ENCODE measurements at regions not wholly inside any gene's neighbourhood (a gene's known extent, or its start where the extent isn't known, plus 50 kb on each side); places are given as distances from the start of the nearest gene placed in this dataset.

- DNase-seq (ENCODE audit: low read depth) = no peak
- TF ChIP-seq MYC (IDR thresholded peaks at IDR 0.05; ENCODE audit: low read depth, low read length) (no peak), MAX (IDR thresholded peaks at IDR 0.05; ENCODE audit: low read depth, low read length) (no peak), CTCF (IDR thresholded peaks at IDR 0.05; ENCODE audit: low read depth, low read length) (no peak), POLR2A (IDR thresholded peaks at IDR 0.05; ENCODE audit: extremely low read depth, insufficient read length) (no peak)
Observed at GRCh38 chr4:84239278-84239845, 259.7 kb downstream of the NKX6-1 start.

GRCh38 chr4:84238247-84239090 is 260.6 kb downstream of the NKX6-1 start:
- DNase-seq (ENCODE audit: low read depth) = peak; percentile 56
- H3K4me3 ChIP-seq (ENCODE audit: low read depth, low read length) = no peak overlapping the region
- TF ChIP-seq MYC (IDR thresholded peaks at IDR 0.05; ENCODE audit: low read depth, low read length) = 0 out of 2 replicates have a peak, but pooled peaks have one; percentile 33
- no peak for TF ChIP-seq POLR2A (IDR thresholded peaks at IDR 0.05; ENCODE audit: extremely low read depth, insufficient read length)
- TF ChIP-seq CTCF (IDR thresholded peaks at IDR 0.05; ENCODE audit: low read depth, low read length) = no peak

More at GRCh38 chr4:84239278-84239845, 259.7 kb downstream of the NKX6-1 start:
- no peak overlapping the region for H3K4me3 ChIP-seq (ENCODE audit: low read depth, low read length)

- no peak for TF ChIP-seq CTCF (IDR thresholded peaks at IDR 0.05; ENCODE audit: low read depth, low read length)
- TF ChIP-seq MYC (IDR thresholded peaks at IDR 0.05; ENCODE audit: low read depth, low read length) = no peak
- TF ChIP-seq POLR2A (IDR thresholded peaks at IDR 0.05; ENCODE audit: extremely low read depth, insufficient read length) = no peak
- no peak for TF ChIP-seq MAX (IDR thresholded peaks at IDR 0.05; ENCODE audit: low read depth, low read length)
- H3K4me3 ChIP-seq (ENCODE audit: low read depth, low read length) = no peak overlapping the region
- no peak for DNase-seq (ENCODE audit: low read depth)
Observed at GRCh38 chr4:84237008-84237407, 262.1 kb downstream of the NKX6-1 start.

- TF ChIP-seq POLR2A (IDR thresholded peaks at IDR 0.05; ENCODE audit: extremely low read depth, insufficient read length) (no peak), MAX (IDR thresholded peaks at IDR 0.05; ENCODE audit: low read depth, low read length) (no peak), CTCF (IDR thresholded peaks at IDR 0.05; ENCODE audit: low read depth, low read length) (no peak), MYC (IDR thresholded peaks at IDR 0.05; ENCODE audit: low read depth, low read length) (no peak)
- no peak overlapping the region for H3K4me3 ChIP-seq (ENCODE audit: low read depth, low read length)
- DNase-seq (ENCODE audit: low read depth) = no peak
Observed at GRCh38 chr4:84235126-84235944, 263.8 kb downstream of the NKX6-1 start.

GRCh38 chr4:84232309-84233095 is 266.6 kb downstream of the NKX6-1 start:
- H3K4me3 ChIP-seq (ENCODE audit: low read depth, low read length) = no peak overlapping the region
- no peak for TF ChIP-seq CTCF (IDR thresholded peaks at IDR 0.05; ENCODE audit: low read depth, low read length)
- TF ChIP-seq MYC (IDR thresholded peaks at IDR 0.05; ENCODE audit: low read depth, low read length) = no peak
- no peak for TF ChIP-seq POLR2A (IDR thresholded peaks at IDR 0.05; ENCODE audit: extremely low read depth, insufficient read length)
- no peak for TF ChIP-seq MAX (IDR thresholded peaks at IDR 0.05; ENCODE audit: low read depth, low read length)

More at GRCh38 chr4:84232309-84233095, 266.6 kb downstream of the NKX6-1 start:
- no peak for DNase-seq (ENCODE audit: low read depth)
